ENCODE measurements at regions not wholly inside any gene's neighbourhood (a gene's known extent, or its start where the extent isn't known, plus 50 kb on each side); places are given as distances from the start of the nearest gene placed in this dataset.

GRCh38 chr5:118144540-118144939 is 843.8 kb downstream of the DTWD2 start:
- H3K36me3 ChIP-seq (ENCODE audit: control insufficient read depth in 2 of 2, insufficient read depth in 2 of 2, low read length in 1 of 2) = no peaks in the 10 kb centered on the region
- no peak overlapping the region for H3K9ac ChIP-seq (ENCODE audit: control insufficient read depth, insufficient read depth, low read length)
- no peaks in the 10 kb centered on the region for H3K9me3 ChIP-seq (replicated peaks; ENCODE audit: control insufficient read depth, insufficient read depth, low read length)
- intact Hi-C loops (cut with micrococcal nuclease; ENCODE audit: unreplicated experiment) = no loop called here
- H3K4me1 ChIP-seq (ENCODE audit: control insufficient read depth, insufficient read depth, low read length) = no peaks in the 10 kb centered on the region
- BruUV-seq (replicated peaks) = no TSS peak
- H3K79me2 ChIP-seq (ENCODE audit: control insufficient read depth, insufficient read depth, low read length) = no peaks in the 10 kb centered on the region
- DNase-seq (ENCODE audit: low read depth, low spot score) (no peak), ATAC-seq (no peak), FAIRE-seq (no peak)
- no peaks in the 10 kb centered on the region for H4K20me1 ChIP-seq (ENCODE audit: control insufficient read depth, insufficient read depth)
- H2AFZ ChIP-seq (ENCODE audit: control insufficient read depth, low read depth, low read length) = no peak overlapping the region
- ChIA-PET CTCF (interaction anchor here (0.7 kb wide), 1 partner anchor 12 kb away, joined by 3 read pairs; no protein-coding TSS in a partner anchor), POLR2A (no interaction called here), SMC1A (ENCODE audit: uncharacterized antibody, unreplicated experiment) (no interaction called here), RAD21 (ENCODE audit: unreplicated experiment) (no interaction called here)
- TF ChIP-seq REST (IDR thresholded peaks at IDR 0.05; ENCODE audit: low read depth, low read length) (no peak), SREBF2 (IDR thresholded peaks at IDR 0.05; ENCODE audit: low read length) (no peak), PAX8 (IDR thresholded peaks at IDR 0.05) (no peak), RBBP5 (conservative IDR thresholded peaks at IDR 0.05) (no peak), FOXK2 (IDR thresholded peaks at IDR 0.05) (no peak), TBL1XR1 (IDR thresholded peaks at IDR 0.05; ENCODE audit: low read depth, low read length) (no peak), MAX (IDR thresholded peaks at IDR 0.05; ENCODE audit: low read depth, low read length) (no peak), ZNF207 (IDR thresholded peaks at IDR 0.05; ENCODE audit: borderline replicate concordance) (no peak), E2F4 (IDR thresholded peaks at IDR 0.05; ENCODE audit: low read depth, low read length) (no peak), NFXL1 (IDR thresholded peaks at IDR 0.05; ENCODE audit: borderline replicate concordance) (no peak), EGR1 (IDR thresholded peaks at IDR 0.05; ENCODE audit: borderline replicate concordance in 1 of 2, low read depth in 2 of 2, low read length in 2 of 2) (no peak), ZNF384 (IDR thresholded peaks at IDR 0.05; ENCODE audit: borderline replicate concordance, low read depth, low read length) (no peak), SUPT20H (IDR thresholded peaks at IDR 0.05; ENCODE audit: borderline replicate concordance, control insufficient read depth, low read depth, low read length) (no peak)
- in situ Hi-C loops (cut with MboI) = no loop called here
- 20% methylated on average over 2 of the region's 2 CpGs for WGBS (ENCODE audit: insufficient coverage, insufficient replicate concordance, low lambda C conversion rate, missing lambda C conversion rate)
- no peaks in the 10 kb centered on the region for H3K27me3 ChIP-seq (replicated peaks in 1 of 2; ENCODE audit: control insufficient read depth in 2 of 2, insufficient read depth in 2 of 2, low read length in 1 of 2)
- no peak overlapping the region for H3K4me3 ChIP-seq
- no peak overlapping the region for H3K27ac ChIP-seq (ENCODE audit: control insufficient read depth, insufficient read depth)
- H3K4me2 ChIP-seq (ENCODE audit: control insufficient read depth, insufficient read depth) = no peak overlapping the region

All from GM12878 (cell line).